Parathyroid adenoma (tissue), 2 donors: ENCODE measurements at regions not wholly inside any gene's neighbourhood (a gene's known extent, or its start where the extent isn't known, plus 50 kb on each side); places are given as distances from the start of the nearest gene placed in this dataset.

Experiments used
- H2AFZ ChIP-seq: fragments of 300-600 bp; sonication (generic); one replicate; pipeline ENCODE4 v1.7.0; 2017; ENCODE audit warnings: antibody characterized with exemption, mild to moderate bottlenecking
- H3K27ac ChIP-seq: fragments of 300-600 bp; sonication (generic); one replicate; pipeline ENCODE4 v1.7.0; 2017
- H3K27me3 ChIP-seq: fragments of 300-600 bp; sonication (generic); one replicate; pipeline ENCODE4 v1.7.0; 2017; ENCODE audit warnings: low read length; ENCODE audit not compliant: control insufficient read depth, insufficient read depth
- H3K36me3 ChIP-seq: fragments of 300-600 bp; sonication (generic); one replicate; pipeline ENCODE4 v1.7.0; 2017; ENCODE audit warnings: low read length; ENCODE audit not compliant: control insufficient read depth, insufficient read depth
- H3K4me1 ChIP-seq: fragments of 300-600 bp; sonication (generic); one replicate; pipeline ENCODE4 v1.7.0; 2017; ENCODE audit warnings: control low read depth
- H3K4me2 ChIP-seq: fragments of 300-600 bp; sonication (generic); one replicate; pipeline ENCODE4 v1.7.0; 2017; ENCODE audit warnings: low read length
- H3K4me3 ChIP-seq: fragments of 300-600 bp; sonication (generic); one replicate; pipeline ENCODE4 v1.7.0; 2017; ENCODE audit warnings: low read depth, low read length
- H3K79me2 ChIP-seq: fragments of 300-600 bp; sonication (generic); one replicate; pipeline ENCODE4 v1.7.0; 2017; ENCODE audit warnings: control low read depth
- H3K9ac ChIP-seq: fragments of 300-600 bp; sonication (generic); one replicate; pipeline ENCODE4 v1.7.0; 2017; ENCODE audit warnings: mild to moderate bottlenecking
- H3K9me3 ChIP-seq: fragments of 300-600 bp; sonication (generic); one replicate; pipeline ENCODE4 v1.7.0; 2017; ENCODE audit warnings: low read length; ENCODE audit not compliant: control insufficient read depth
- CTCF ChIP-seq: fragments of 300-600 bp; sonication (generic); IDR thresholded peaks from one replicate; pipeline ENCODE4 v1.7.0; 2017; ENCODE audit warnings: antibody characterized with exemption, mild to moderate bottlenecking
- donor health status: primary hyperparathyroidism.

GRCh38 chr4:180999217-180999616 lies 1244.0 kb upstream of the TENM3 start:
- Histone ChIP-seq H3K4me1 (no peaks in the 10 kb centered on the region), H3K4me2 (no peak overlapping the region)
- TF ChIP-seq CTCF: no peak

GRCh38 chr4:181004056-181004455 lies 1239.1 kb upstream of the TENM3 start:
- Histone ChIP-seq H3K4me2 (no peak overlapping the region), H2AFZ (no peak overlapping the region), H3K27me3 (no peaks in the 10 kb centered on the region), H3K9ac (no peak overlapping the region), H3K4me1 (no peaks in the 10 kb centered on the region), H3K79me2 (no peaks in the 10 kb centered on the region), H3K9me3 (no peaks in the 10 kb centered on the region), H3K27ac (no peak overlapping the region), H3K36me3 (no peaks in the 10 kb centered on the region), H3K4me3 (no peak overlapping the region)
- TF ChIP-seq CTCF: no peak

More at GRCh38 chr4:180999217-180999616, 1244.0 kb upstream of the TENM3 start:
- no peaks in the 10 kb centered on the region for H3K36me3 ChIP-seq
- H3K4me3 ChIP-seq: no peak overlapping the region
- no peak overlapping the region for H3K9ac ChIP-seq
- H2AFZ ChIP-seq: no peak overlapping the region
- no peaks in the 10 kb centered on the region for H3K9me3 ChIP-seq
- no peak overlapping the region for H3K27ac ChIP-seq
- no peaks in the 10 kb centered on the region for H3K79me2 ChIP-seq
- no peaks in the 10 kb centered on the region for H3K27me3 ChIP-seq

GRCh38 chr4:181006499-181007260 lies 1236.5 kb upstream of the TENM3 start:
- Histone ChIP-seq H3K27ac (no peak overlapping the region), H3K9me3 (no peaks in the 10 kb centered on the region), H3K4me3 (no peak overlapping the region), H3K27me3 (no peaks in the 10 kb centered on the region), H3K36me3 (no peaks in the 10 kb centered on the region), H2AFZ (no peak overlapping the region), H3K4me2 (no peak overlapping the region), H3K4me1 (no peaks in the 10 kb centered on the region), H3K79me2 (no peaks in the 10 kb centered on the region), H3K9ac (no peak overlapping the region)
- no peak for TF ChIP-seq CTCF

- H2AFZ ChIP-seq: no peak overlapping the region
- no peak overlapping the region for H3K4me2 ChIP-seq
- H3K9me3 ChIP-seq: no peaks in the 10 kb centered on the region
- H3K27ac ChIP-seq: no peak overlapping the region
- no peak overlapping the region for H3K9ac ChIP-seq
- no peaks in the 10 kb centered on the region for H3K4me1 ChIP-seq
- no peaks in the 10 kb centered on the region for H3K79me2 ChIP-seq
- H3K27me3 ChIP-seq: no peaks in the 10 kb centered on the region
- no peak overlapping the region for H3K4me3 ChIP-seq
- H3K36me3 ChIP-seq: no peaks in the 10 kb centered on the region
- no peak for TF ChIP-seq CTCF
These were observed 1235.5 kb upstream of the TENM3 start for GRCh38 chr4:181007751-181008150.

GRCh38 chr4:181008164-181008563 lies 1235.0 kb upstream of the TENM3 start:
- Histone ChIP-seq H3K9me3 (no peaks in the 10 kb centered on the region), H3K36me3 (no peaks in the 10 kb centered on the region), H2AFZ (no peak overlapping the region), H3K4me3 (no peak overlapping the region), H3K27me3 (no peaks in the 10 kb centered on the region), H3K79me2 (no peaks in the 10 kb centered on the region), H3K4me1 (no peaks in the 10 kb centered on the region), H3K27ac (no peak overlapping the region), H3K4me2 (no peak overlapping the region), H3K9ac (no peak overlapping the region)
- no peak for TF ChIP-seq CTCF
